ENCODE measurements at regions not wholly inside any gene's neighbourhood (a gene's known extent, or its start where the extent isn't known, plus 50 kb on each side); places are given as distances from the start of the nearest gene placed in this dataset.

GRCh38 chr6:106910999-106911949 is 63.3 kb downstream of the CD24 start:
- TF ChIP-seq CTCF (IDR thresholded peaks at IDR 0.05), result no peak
- no peak for TF ChIP-seq POLR2A (IDR thresholded peaks at IDR 0.05)
- TF ChIP-seq EP300 (IDR thresholded peaks at IDR 0.05), result no peak
- no peak for TF ChIP-seq POLR2AphosphoS5 (IDR thresholded peaks at IDR 0.05)

Data from stomach (tissue), 4 donors.